ENCODE measurements at regions not wholly inside any gene's neighbourhood (a gene's known extent, or its start where the extent isn't known, plus 50 kb on each side); places are given as distances from the start of the nearest gene placed in this dataset.

DNA sequence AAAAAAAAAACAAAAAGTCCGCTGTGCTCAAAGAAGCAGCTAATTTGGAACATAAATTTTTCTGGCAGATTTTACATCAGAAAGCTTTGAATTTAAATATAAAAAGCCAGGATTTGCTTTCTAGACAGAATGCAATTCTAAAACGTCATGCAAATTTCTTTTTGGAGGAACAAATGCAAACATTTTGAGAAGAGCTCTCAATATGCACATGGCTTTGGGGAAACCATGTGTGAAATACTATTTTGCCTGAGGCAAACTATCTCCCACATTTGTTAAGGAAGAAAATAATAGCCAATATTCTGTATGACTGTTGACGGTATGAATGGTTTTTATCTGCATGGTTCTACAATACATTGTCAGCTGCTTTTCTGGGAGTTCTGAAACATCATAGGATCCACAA lies 320.0 kb upstream of the PSMD7 start:
- TF ChIP-seq POLR2A (IDR thresholded peaks at IDR 0.05; ENCODE audit: low read depth, low read length) (no peak), FOS (IDR thresholded peaks at IDR 0.05; ENCODE audit: low read depth, low read length) (no peak)
